Heart left ventricle (tissue), 16 donors: ENCODE measurements at regions not wholly inside any gene's neighbourhood (a gene's known extent, or its start where the extent isn't known, plus 50 kb on each side); places are given as distances from the start of the nearest gene placed in this dataset.

Experiments
- ATAC-seq, 4 donors: fragments of 200-7000 bp; cut with Tn5 transposase; one replicate each; pipeline ENCODE4 v1.9.1; 2020 to 2022; ENCODE audit warnings: moderate library complexity in 4 of 4, mild to moderate bottlenecking in 3 of 4, moderate number of reproducible peaks in 1 of 4
- DNase-seq, 5 donors: peaks; one replicate each; pipeline ENCODE4 v3.0.0-alpha.2; 2020
- H3K27ac ChIP-seq, 12 donors: fragments of 200-600 bp; sonication (generic) in 4 of 12; one replicate each; pipeline versions ENCODE4 v1.5.0 to v1.8.0; 2016 to 2022; ENCODE audit warnings: mild to moderate bottlenecking in 2 of 12
- H3K27me3 ChIP-seq, 9 donors: fragments of 200-600 bp; sonication (generic) in 2 of 9; one replicate each; pipeline versions ENCODE4 v1.5.1 to v1.8.0; 2016 to 2022; ENCODE audit warnings: mild to moderate bottlenecking in 3 of 9
- H3K36me3 ChIP-seq, 9 donors: fragments of 200-600 bp; sonication (generic) in 2 of 9; one replicate each; pipeline versions ENCODE4 v1.5.0 to v1.8.0; 2018 to 2022; ENCODE audit warnings: mild to moderate bottlenecking in 2 of 9
- H3K4me1 ChIP-seq, 12 donors: fragments of 200-600 bp; sonication (generic) in 4 of 12; one replicate each; pipeline versions ENCODE4 v1.5.0 to v1.8.0; 2016 to 2022; ENCODE audit warnings: mild to moderate bottlenecking in 3 of 12
- H3K4me3 ChIP-seq, 12 donors: fragments of 200-600 bp; sonication (generic) in 4 of 12; one replicate each; pipeline versions ENCODE4 v1.5.0 to v1.8.0; 2017 to 2022; ENCODE audit warnings: mild to moderate bottlenecking in 9 of 12, moderate library complexity in 4 of 12
- H3K9me3 ChIP-seq, 12 donors: fragments of 200-600 bp; sonication (generic) in 4 of 12; one replicate each; pipeline versions ENCODE4 v1.5.0 to v1.8.0; 2016 to 2022; ENCODE audit warnings: mild to moderate bottlenecking in 1 of 12
- CTCF ChIP-seq, 12 donors: fragments of 200-600 bp; sonication (generic) in 4 of 12; IDR thresholded peaks; one replicate each; pipeline versions ENCODE4 v1.5.0 to v1.8.0; 2018 to 2022; ENCODE audit warnings: antibody characterized with exemption in 12 of 12, mild to moderate bottlenecking in 5 of 12
- POLR2A ChIP-seq, 2 donors: fragments of 450-650 bp; IDR thresholded peaks; one replicate each; pipeline ENCODE4 v1.6.1; 2017; ENCODE audit warnings: antibody characterized with exemption in 2 of 2, mild to moderate bottlenecking in 2 of 2, moderate library complexity in 2 of 2
- WGBS, 4 donors: extraction: QIAGEN DNeasy Blood & Tissue Kit in 2 of 4; methylation state at CpG; one replicate each; pipeline versions ENCODE4 v1.1.5 to v1.1.7; 2013 to 2018; 5-methylcytosine and 5-hydroxymethylcytosine counted together
- intact Hi-C, 10 donors: fragments of 100-400 bp; cut with DNase I; formaldehyde crosslinking; loops; one replicate each; pipeline versions ENCODE4 v1.11.1 to v1.14.2; 2022
- donor health status: ischemic (EF 13 %, LVEDD 7.1; RV severe dilation, severe dysfunction).
- donor health status: healthy with polysubstance abuse.
- donor health status: DM: no; HTN: yes; CAD: no.
- donor health status: DM: no; HTN: no; CAD: no.
- donor health status: ischemic (EF 25% LVEDD 6.9; RV normal size, moderate dysfunction).
- donor health status: ischemic (EF 25% LVEDD 5.7; RV mildly dilated, moderate dysfunction).
- donor health status: healthy.
- donor health status: DM: yes; HTN: yes; CAD: no.
- donor health status: ischemic (EF 35%, LVEDD 5.7; RV mildly dilated, moderate dysfunction).
- donor health status: nonischemic (EF 11% LVEDD 7.7; RV severe dilation, severe dysfunction).
- donor health status: DM: yes; HTN: yes; CAD: no.
- donor health status: PGD.
- donor health status: ischemic (EF 29% LVEDD 5.4; RV normal size, mild dysfunction).
- donor health status: nonischemic (EF 23%, LVEDD 6.1; RV moderate dilation, normal function).

DNA sequence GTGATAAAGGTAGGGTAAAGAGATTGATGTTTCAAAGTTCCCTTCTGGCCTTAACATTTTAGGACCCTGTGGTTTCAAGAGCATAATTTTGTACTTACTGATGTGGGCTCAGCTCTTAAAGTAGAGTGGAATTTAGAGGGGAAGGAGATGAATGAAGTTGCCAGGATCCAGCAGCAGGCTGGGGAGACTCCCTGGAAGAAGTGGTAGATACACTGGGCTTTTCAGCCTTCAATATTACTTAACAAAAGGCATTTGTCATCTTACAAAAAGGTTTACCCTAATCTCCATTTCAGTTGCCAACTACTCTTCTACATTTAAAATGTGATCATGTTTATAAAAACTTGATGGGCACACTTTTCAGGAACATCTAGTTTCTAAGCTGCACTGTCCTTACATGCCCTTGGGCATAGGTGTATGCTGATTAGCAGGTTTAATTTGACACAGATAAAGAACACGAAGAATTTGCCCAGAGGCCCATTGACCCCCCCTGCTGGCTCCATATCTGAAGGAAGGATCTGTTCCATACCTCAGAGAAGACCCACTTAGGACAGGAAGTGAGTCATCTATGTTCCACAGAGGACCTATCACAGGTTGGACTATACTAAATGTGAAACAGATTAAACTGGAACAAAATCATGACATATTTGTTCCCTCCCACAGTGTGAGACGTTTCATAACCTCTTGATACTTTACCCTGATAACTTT, 93.0 kb upstream of the LPP start:
- peaks cover 0 to 16% (median 5%) of the 10 kb centered on the region in 12 donors for H3K4me1 ChIP-seq
- DNase-seq (no peak), ATAC-seq (peak in 2 of 4 donors; percentile 18 to 29)
- no peak overlapping the region for H3K27ac ChIP-seq
- TF ChIP-seq POLR2A (IDR thresholded peaks at IDR 0.05): no peak
- no peak for TF ChIP-seq CTCF (IDR thresholded peaks at IDR 0.05)
- H3K27me3 ChIP-seq: no peaks in the 10 kb centered on the region
- no peaks in the 10 kb centered on the region for H3K9me3 ChIP-seq
- 21 to 36% (median 27%) methylated on average over 2 of the region's 2 CpGs for WGBS, 4 donors
- H3K4me3 ChIP-seq: no peak overlapping the region
- intact Hi-C loops: loop anchor here in 1 of 10 donors (5.0 kb wide), 1 partner anchor 91 kb away; the partner anchor contains the start of gene LPP
- H3K36me3 ChIP-seq: no peaks in the 10 kb centered on the region

DNA sequence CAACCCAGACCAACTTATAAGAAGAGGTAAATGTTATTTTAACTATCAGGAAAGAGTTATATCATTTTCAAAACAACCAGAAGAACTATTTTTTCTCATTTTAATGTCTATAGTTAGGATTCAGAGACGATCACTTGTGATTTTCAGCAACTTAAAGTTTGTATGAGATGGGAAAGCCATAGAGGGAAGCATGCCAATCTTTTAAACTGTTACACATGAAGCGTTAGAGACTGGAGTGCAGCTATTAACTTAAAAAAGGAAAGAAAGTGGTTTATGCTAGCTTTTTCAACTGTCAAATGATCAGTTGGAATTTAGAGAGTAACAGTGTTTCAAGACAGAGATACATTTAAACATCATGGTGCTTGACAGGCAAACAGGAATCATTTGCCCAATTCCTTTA, 91.7 kb upstream of the LPP start:
- intact Hi-C loops: loop anchor here in 1 of 10 donors (5.0 kb wide), 1 partner anchor 90 kb away; the partner anchor contains the start of gene LPP

DNA sequence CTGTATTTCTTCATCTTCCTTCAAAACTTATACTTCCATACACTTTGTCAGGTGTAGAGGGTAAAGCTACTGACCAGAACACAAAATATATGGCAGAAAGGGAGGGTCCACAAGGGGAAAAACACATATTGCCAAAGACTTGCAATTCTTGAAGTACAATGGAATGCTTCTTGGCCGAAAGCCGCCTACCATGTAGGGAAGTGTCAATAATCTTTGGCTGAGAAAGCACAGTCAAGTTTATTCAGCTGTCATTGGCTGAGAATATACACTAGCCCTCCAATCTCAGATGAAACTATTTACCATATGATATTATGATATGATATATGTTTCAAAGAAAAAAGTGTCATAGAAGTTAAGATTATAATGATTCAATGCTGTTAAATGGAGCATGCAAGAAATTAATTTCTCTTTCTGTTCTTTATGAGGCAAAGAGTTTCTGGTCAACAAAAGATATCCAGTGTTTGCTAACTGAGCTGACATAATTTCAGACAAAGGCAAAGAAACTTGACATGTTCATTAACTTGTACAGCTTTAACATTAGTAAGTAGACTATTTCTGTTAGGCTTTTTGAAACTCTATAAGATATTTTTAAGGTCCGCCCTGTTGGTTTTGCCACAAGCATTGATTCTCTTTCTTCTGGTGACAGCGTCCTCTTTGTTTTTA, 89.0 kb upstream of the LPP start:
- Histone ChIP-seq H3K27ac (no peak overlapping the region), H3K4me1 (peaks cover 0 to 16% (median 5%) of the 10 kb centered on the region in 12 donors), H3K36me3 (no peaks in the 10 kb centered on the region), H3K27me3 (no peaks in the 10 kb centered on the region), H3K4me3 (no peak overlapping the region), H3K9me3 (no peaks in the 10 kb centered on the region)
- TF ChIP-seq CTCF (IDR thresholded peaks at IDR 0.05) (no peak), POLR2A (IDR thresholded peaks at IDR 0.05) (no peak)
- intact Hi-C loops: loop anchor here in 2 of 10 donors (5.0 kb wide), 2 partner anchors 82 to 87 kb away; partner anchors contain the start of gene LPP (in 1 of the 2)
- WGBS, 4 donors: 74 to 83% (median 77%) methylated on average over 4 of the region's 4 CpGs
- ATAC-seq (no peak), DNase-seq (no peak)

More for the DNA sequence above, 91.7 kb upstream of the LPP start:
- Histone ChIP-seq H3K27ac (no peak overlapping the region), H3K4me3 (no peak overlapping the region), H3K4me1 (peaks cover 0 to 16% (median 5%) of the 10 kb centered on the region in 12 donors), H3K9me3 (no peaks in the 10 kb centered on the region), H3K27me3 (no peaks in the 10 kb centered on the region), H3K36me3 (no peaks in the 10 kb centered on the region)
- WGBS, 4 donors: 74 to 86% (median 84%) methylated on average over 2 of the region's 2 CpGs
- no peak for TF ChIP-seq POLR2A (IDR thresholded peaks at IDR 0.05)
- no peak for TF ChIP-seq CTCF (IDR thresholded peaks at IDR 0.05)
- no peak for ATAC-seq
- DNase-seq: no peak

DNA sequence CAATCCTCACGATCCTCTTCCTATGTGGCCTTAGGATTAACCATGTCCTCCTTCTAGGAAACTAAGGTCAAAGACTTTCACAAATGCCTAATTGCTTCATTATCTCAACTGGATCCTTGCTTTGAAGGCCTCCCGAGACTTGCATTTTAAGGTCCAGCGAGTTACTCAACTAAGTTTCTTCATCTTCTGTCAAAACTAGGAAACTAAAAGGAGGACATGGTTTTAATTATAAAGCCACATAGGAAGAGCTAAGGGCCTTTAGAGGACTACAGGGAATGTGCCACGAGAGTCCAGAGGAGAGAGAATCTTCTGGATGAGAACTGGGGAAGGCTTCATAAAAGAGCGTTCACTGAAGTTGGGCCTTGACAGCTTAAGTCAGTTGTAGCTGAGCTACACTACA, 87.8 kb upstream of the LPP start:
- 87 to 92% (median 91%) methylated on average over 5 of the region's 5 CpGs for WGBS, 4 donors
- Histone ChIP-seq H3K27me3 (no peaks in the 10 kb centered on the region), H3K4me3 (no peak overlapping the region), H3K4me1 (peaks cover 0 to 10% (median 4%) of the 10 kb centered on the region in 12 donors), H3K27ac (no peak overlapping the region), H3K36me3 (no peaks in the 10 kb centered on the region), H3K9me3 (no peaks in the 10 kb centered on the region)
- no peak for DNase-seq
- intact Hi-C loops: loop anchor here in 1 of 10 donors (5.0 kb wide), 1 partner anchor 81 kb away; no protein-coding TSS in a partner anchor
- ATAC-seq: no peak
- TF ChIP-seq POLR2A (IDR thresholded peaks at IDR 0.05) (no peak), CTCF (IDR thresholded peaks at IDR 0.05) (no peak)
